K562 (cell line): ENCODE measurements at regions not wholly inside any gene's neighbourhood (a gene's known extent, or its start where the extent isn't known, plus 50 kb on each side); places are given as distances from the start of the nearest gene placed in this dataset.

Experiments
- FOXJ3 ChIP-seq: sonication (generic); formaldehyde crosslinking; IDR thresholded peaks from 2 replicates; pipeline ENCODE4 v1.4.0; 2020; ENCODE audit warnings: mild to moderate bottlenecking, missing genetic modification reagents
- GATAD2A ChIP-seq: fragments of 450-650 bp; IDR thresholded peaks from 2 replicates; pipeline ENCODE4 v1.6.1; 2017
- GTF2F1 ChIP-seq: IDR thresholded peaks from 2 replicates; pipeline ENCODE4 v1.6.1; 2011; ENCODE audit warnings: low read depth, low read length, improper control_type of control experiment
- NFATC3 ChIP-seq: fragments of 450-650 bp; IDR thresholded peaks from 2 replicates; pipeline ENCODE4 v1.6.1; 2017; ENCODE audit warnings: mild to moderate bottlenecking
- NR2C2 ChIP-seq, 2 experiments: fragments of 200-800 bp in 1 of 2; sonication (Bioruptor generic) in 1 of 2; sonication (generic) in 1 of 2; formaldehyde crosslinking in 1 of 2; IDR thresholded peaks; 2 replicates each; pipeline versions ENCODE4 v1.6.1 to v1.8.0; 2016 to 2022; ENCODE audit warnings: mild to moderate bottlenecking in 1 of 2, missing compliant biosample characterization in 1 of 2, missing genetic modification characterization in 1 of 2, missing genetic modification reagents in 1 of 2
- NRF1 ChIP-seq, 2 experiments: fragments of 450-650 bp; IDR thresholded peaks in 1 of 2; conservative IDR thresholded peaks in 1 of 2; 2 replicates each; pipeline ENCODE4 v1.6.1; 2014; ENCODE audit warnings: mild to moderate bottlenecking in 2 of 2
- PHF8 ChIP-seq: fragments of 200-600 bp; sonication (generic); IDR thresholded peaks from 2 replicates; pipeline ENCODE4 v1.6.1; 2012; ENCODE audit warnings: mixed run types, mild to moderate bottlenecking, inconsistent platforms, low read length, moderate library complexity, borderline replicate concordance
- POLR2AphosphoS5 ChIP-seq: IDR thresholded peaks from 2 replicates; pipeline ENCODE4 v1.6.1; 2011; ENCODE audit warnings: mild to moderate bottlenecking, low read depth, low read length, moderate library complexity; ENCODE audit not compliant: control insufficient read depth, insufficient read depth
- TCF7L2 ChIP-seq: fragments of 150-350 bp; IDR thresholded peaks from 2 replicates; pipeline ENCODE4 v1.6.1; 2016; ENCODE audit warnings: low read depth, mild to moderate bottlenecking, low read length, moderate library complexity
- YY1 ChIP-seq, 3 experiments: IDR thresholded peaks; 2 replicates each; pipeline ENCODE4 v1.6.1; 2011; ENCODE audit warnings: low read length in 2 of 3, mild to moderate bottlenecking in 2 of 3, moderate library complexity in 2 of 3, borderline replicate concordance in 1 of 3, control low read depth in 1 of 3, low read depth in 1 of 3; ENCODE audit not compliant: insufficient read depth in 3 of 3, insufficient replicate concordance in 2 of 3, control insufficient read depth in 1 of 3, insufficient read length in 1 of 3; ENCODE audit errors: extremely low read depth in 1 of 3
- ZBTB12 ChIP-seq: fragments of 250-450 bp; sonication (Bioruptor Pico); IDR thresholded peaks from 2 replicates; pipeline ENCODE4 v1.4.0; 2020
- ZNF24 ChIP-seq: fragments of 450-650 bp; IDR thresholded peaks from 2 replicates; pipeline ENCODE4 v1.6.1; 2016
- TF ChIP-seq, protein P1 (sequence below), 3 experiments: IDR thresholded peaks in 2 of 3; conservative IDR thresholded peaks in 1 of 3; 2 replicates each; pipeline ENCODE4 v1.5.1; 2011 to 2012; ENCODE audit warnings: low read length in 3 of 3, mild to moderate bottlenecking in 3 of 3, control low read depth in 2 of 3, improper control_type of control experiment in 1 of 3, inconsistent platforms in 1 of 3, low read depth in 1 of 3, mixed read lengths in 1 of 3, moderate library complexity in 1 of 3; ENCODE audit not compliant: insufficient read depth in 2 of 3
- TF ChIP-seq, protein P2 (sequence below), 2 experiments: fragments of 250-450 bp in 1 of 2; fragments of 450-650 bp in 1 of 2; sonication (Bioruptor Pico) in 1 of 2; IDR thresholded peaks; 2 replicates each; pipeline versions ENCODE4 v1.6.1 to v1.8.0; 2016 to 2021; ENCODE audit warnings: mild to moderate bottlenecking in 2 of 2, moderate library complexity in 2 of 2, missing compliant biosample characterization in 1 of 2, missing genetic modification characterization in 1 of 2

GRCh38 chr5:60514152-60514551, 185.8 kb downstream of the DEPDC1B start:
- TF ChIP-seq TCF7L2, result no peak
- TF ChIP-seq, protein P1, sequence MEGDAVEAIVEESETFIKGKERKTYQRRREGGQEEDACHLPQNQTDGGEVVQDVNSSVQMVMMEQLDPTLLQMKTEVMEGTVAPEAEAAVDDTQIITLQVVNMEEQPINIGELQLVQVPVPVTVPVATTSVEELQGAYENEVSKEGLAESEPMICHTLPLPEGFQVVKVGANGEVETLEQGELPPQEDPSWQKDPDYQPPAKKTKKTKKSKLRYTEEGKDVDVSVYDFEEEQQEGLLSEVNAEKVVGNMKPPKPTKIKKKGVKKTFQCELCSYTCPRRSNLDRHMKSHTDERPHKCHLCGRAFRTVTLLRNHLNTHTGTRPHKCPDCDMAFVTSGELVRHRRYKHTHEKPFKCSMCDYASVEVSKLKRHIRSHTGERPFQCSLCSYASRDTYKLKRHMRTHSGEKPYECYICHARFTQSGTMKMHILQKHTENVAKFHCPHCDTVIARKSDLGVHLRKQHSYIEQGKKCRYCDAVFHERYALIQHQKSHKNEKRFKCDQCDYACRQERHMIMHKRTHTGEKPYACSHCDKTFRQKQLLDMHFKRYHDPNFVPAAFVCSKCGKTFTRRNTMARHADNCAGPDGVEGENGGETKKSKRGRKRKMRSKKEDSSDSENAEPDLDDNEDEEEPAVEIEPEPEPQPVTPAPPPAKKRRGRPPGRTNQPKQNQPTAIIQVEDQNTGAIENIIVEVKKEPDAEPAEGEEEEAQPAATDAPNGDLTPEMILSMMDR (IDR thresholded peaks at IDR 0.05 in 2 of 3, conservative IDR thresholded peaks at IDR 0.05 in 1 of 3; ENCODE audit: insufficient read depth in 2 of 3, low read depth in 1 of 3, low read length in 3 of 3), result no peak
- TF ChIP-seq PHF8, result no peak
- TF ChIP-seq NFATC3, result no peak
- no peak for TF ChIP-seq POLR2AphosphoS5
- TF ChIP-seq, protein P2, sequence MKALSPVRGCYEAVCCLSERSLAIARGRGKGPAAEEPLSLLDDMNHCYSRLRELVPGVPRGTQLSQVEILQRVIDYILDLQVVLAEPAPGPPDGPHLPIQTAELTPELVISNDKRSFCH (CRISPR knock-in tag; IDR thresholded peaks at IDR 0.05), result no peak
- TF ChIP-seq, protein P2 (tag; IDR thresholded peaks at IDR 0.05), result no peak
- no peak for TF ChIP-seq FOXJ3 (CRISPR knock-in tag)
- TF ChIP-seq ZNF24, result no peak
- TF ChIP-seq ZBTB12 (CRISPR knock-in tag), result no peak
- no peak for TF ChIP-seq NR2C2 (CRISPR knock-in tag; IDR thresholded peaks at IDR 0.05)
- TF ChIP-seq NR2C2 (tag; IDR thresholded peaks at IDR 0.05), result no peak
- TF ChIP-seq YY1 (IDR thresholded peaks at IDR 0.05; ENCODE audit: borderline replicate concordance in 1 of 3, control insufficient read depth in 1 of 3, extremely low read depth in 1 of 3, insufficient read depth in 3 of 3, insufficient read length in 1 of 3, insufficient replicate concordance in 2 of 3, low read depth in 1 of 3, low read length in 2 of 3), result no peak
- TF ChIP-seq GATAD2A, result no peak
- TF ChIP-seq GTF2F1, result no peak
- TF ChIP-seq NRF1 (conservative IDR thresholded peaks at IDR 0.05 in 1 of 2, IDR thresholded peaks at IDR 0.05 in 1 of 2), result no peak
